WTC11 (cell line): ENCODE measurements at regions not wholly inside any gene's neighbourhood (a gene's known extent, or its start where the extent isn't known, plus 50 kb on each side); places are given as distances from the start of the nearest gene placed in this dataset.
"Not testable (repeated sequence)": the region's sequence is repeated elsewhere in the genome, so short reads cannot be mapped to it uniquely, and the experiment has no call there.

Experiments
- ATAC-seq: fragments of 200-7000 bp; cut with Tn5 transposase; 2 replicates; pipeline ENCODE4 v1.10.0; 2021; ENCODE audit warnings: mild to moderate bottlenecking, moderate library complexity
- CTCF ChIA-PET: fragments of 300-600 bp; sonication (Branson Sonifier 250); formaldehyde crosslinking; loops from one replicate; lab custom pipeline; 2021; ENCODE audit warnings: antibody characterized with exemption; lab: Charles Lee
- POLR2A ChIA-PET: fragments of 350-600 bp; sonication (Branson Sonifier 250); formaldehyde crosslinking; loops from one replicate; lab custom pipeline; 2021; ENCODE audit warnings: antibody characterized with exemption; lab: Charles Lee
- DNase-seq: peaks from one replicate; pipeline ENCODE4 v3.0.0; 2021; ENCODE audit warnings: low spot score
- H3K27ac Mint-ChIP-seq: 2 replicates; pipeline ENCODE4 v1.8.0; 2021; ENCODE audit warnings: mixed read lengths
- H3K27me3 Mint-ChIP-seq: 2 replicates; pipeline ENCODE4 v1.8.0; 2021; ENCODE audit warnings: low read depth, mild to moderate bottlenecking, moderate library complexity, mixed read lengths
- H3K36me3 Mint-ChIP-seq: 2 replicates; pipeline ENCODE4 v1.8.0; 2021; ENCODE audit warnings: mixed read lengths
- H3K4me1 Mint-ChIP-seq: 2 replicates; pipeline ENCODE4 v1.8.0; 2022; ENCODE audit warnings: mixed read lengths
- H3K4me3 Mint-ChIP-seq: 2 replicates; pipeline ENCODE4 v1.8.0; 2021; ENCODE audit warnings: mild to moderate bottlenecking, moderate library complexity, mixed read lengths
- H3K9me3 Mint-ChIP-seq: 2 replicates; pipeline ENCODE4 v1.8.0; 2021; ENCODE audit warnings: mixed read lengths
- CBFB ChIP-seq: sonication (generic); formaldehyde crosslinking; IDR thresholded peaks from 2 replicates; pipeline ENCODE4 v1.8.1; 2022; ENCODE audit warnings: mild to moderate bottlenecking, low read depth, missing genetic modification reagents
- NR1H2 ChIP-seq: sonication (generic); formaldehyde crosslinking; IDR thresholded peaks from 2 replicates; pipeline ENCODE4 v1.9.0; 2021; ENCODE audit warnings: mild to moderate bottlenecking, moderate library complexity, missing genetic modification reagents
- RORB ChIP-seq: fragments of 250-450 bp; sonication (Bioruptor Pico); IDR thresholded peaks from 2 replicates; pipeline ENCODE4 v1.9.0; 2021; ENCODE audit warnings: mild to moderate bottlenecking
- SP1 ChIP-seq: sonication (generic); formaldehyde crosslinking; conservative IDR thresholded peaks from 2 replicates; pipeline ENCODE4 v1.8.1; 2022; ENCODE audit warnings: missing genetic modification reagents
- TEAD4 ChIP-seq: sonication (generic); formaldehyde crosslinking; IDR thresholded peaks from 2 replicates; pipeline ENCODE4 v1.8.0; 2022; ENCODE audit warnings: mild to moderate bottlenecking, missing genetic modification reagents
- ZNF416 ChIP-seq: fragments of 250-450 bp; sonication (Bioruptor Pico); IDR thresholded peaks from 2 replicates; pipeline ENCODE4 v1.9.0; 2021; ENCODE audit warnings: mild to moderate bottlenecking, inconsistent platforms
- ZNF671 ChIP-seq: fragments of 250-450 bp; sonication (Bioruptor Pico); IDR thresholded peaks from 2 replicates; pipeline ENCODE4 v1.8.0; 2021; ENCODE audit warnings: mild to moderate bottlenecking
- TF ChIP-seq, protein P1 (sequence below): fragments of 250-450 bp; sonication (Bioruptor Pico); IDR thresholded peaks from 2 replicates; pipeline ENCODE4 v1.9.0; 2021; ENCODE audit warnings: mild to moderate bottlenecking, borderline replicate concordance
- TF ChIP-seq, protein P2 (sequence below): sonication (generic); formaldehyde crosslinking; IDR thresholded peaks from 2 replicates; pipeline ENCODE4 v1.8.1; 2023; ENCODE audit warnings: mild to moderate bottlenecking, missing genetic modification reagents
- TF ChIP-seq, protein P3 (sequence below): sonication (generic); formaldehyde crosslinking; IDR thresholded peaks from 2 replicates; pipeline ENCODE4 v1.8.1; 2023; ENCODE audit warnings: mild to moderate bottlenecking, moderate library complexity, missing genetic modification reagents
- TF ChIP-seq, protein P4 (sequence below): fragments of 250-450 bp; sonication (Bioruptor Pico); conservative IDR thresholded peaks from 2 replicates; pipeline ENCODE4 v1.9.0; 2021; ENCODE audit warnings: mild to moderate bottlenecking
- TF ChIP-seq, protein P5 (sequence below): sonication (generic); formaldehyde crosslinking; IDR thresholded peaks from 2 replicates; pipeline ENCODE4 v1.8.1; 2023; ENCODE audit warnings: mild to moderate bottlenecking, missing genetic modification reagents, moderate library complexity
- TF ChIP-seq, protein P6 (sequence below): sonication (generic); formaldehyde crosslinking; IDR thresholded peaks from 2 replicates; pipeline ENCODE4 v1.8.0; 2022; ENCODE audit warnings: mild to moderate bottlenecking, missing genetic modification reagents
- TF ChIP-seq, protein P7 (sequence below): sonication (generic); formaldehyde crosslinking; IDR thresholded peaks from 2 replicates; pipeline ENCODE4 v1.8.0; 2022; ENCODE audit warnings: mild to moderate bottlenecking, missing genetic modification reagents
- TF ChIP-seq, protein P8 (sequence below): sonication (generic); formaldehyde crosslinking; IDR thresholded peaks from 2 replicates; pipeline ENCODE4 v1.8.0; 2023; ENCODE audit warnings: mild to moderate bottlenecking, missing genetic modification reagents

DNA sequence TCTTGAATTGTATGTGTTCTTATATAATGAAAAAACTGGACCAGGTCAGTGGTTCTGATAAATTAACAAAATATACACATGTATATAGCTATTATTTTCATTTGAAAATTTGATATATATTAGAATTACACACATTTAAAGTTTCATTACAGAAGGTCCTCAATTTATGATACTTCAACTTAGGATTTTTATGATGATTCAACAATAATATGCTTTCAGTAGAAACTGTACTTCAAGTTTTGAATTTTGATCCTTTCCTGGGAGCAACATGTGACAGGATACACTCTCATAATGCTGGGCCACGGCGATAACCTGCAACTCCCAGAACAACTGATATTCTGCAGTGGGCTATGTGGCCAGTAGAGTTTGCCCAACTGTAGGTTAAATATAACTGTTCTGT is 344.7 kb downstream of the TAF11L14 start (continued):
- TF ChIP-seq, protein P1, sequence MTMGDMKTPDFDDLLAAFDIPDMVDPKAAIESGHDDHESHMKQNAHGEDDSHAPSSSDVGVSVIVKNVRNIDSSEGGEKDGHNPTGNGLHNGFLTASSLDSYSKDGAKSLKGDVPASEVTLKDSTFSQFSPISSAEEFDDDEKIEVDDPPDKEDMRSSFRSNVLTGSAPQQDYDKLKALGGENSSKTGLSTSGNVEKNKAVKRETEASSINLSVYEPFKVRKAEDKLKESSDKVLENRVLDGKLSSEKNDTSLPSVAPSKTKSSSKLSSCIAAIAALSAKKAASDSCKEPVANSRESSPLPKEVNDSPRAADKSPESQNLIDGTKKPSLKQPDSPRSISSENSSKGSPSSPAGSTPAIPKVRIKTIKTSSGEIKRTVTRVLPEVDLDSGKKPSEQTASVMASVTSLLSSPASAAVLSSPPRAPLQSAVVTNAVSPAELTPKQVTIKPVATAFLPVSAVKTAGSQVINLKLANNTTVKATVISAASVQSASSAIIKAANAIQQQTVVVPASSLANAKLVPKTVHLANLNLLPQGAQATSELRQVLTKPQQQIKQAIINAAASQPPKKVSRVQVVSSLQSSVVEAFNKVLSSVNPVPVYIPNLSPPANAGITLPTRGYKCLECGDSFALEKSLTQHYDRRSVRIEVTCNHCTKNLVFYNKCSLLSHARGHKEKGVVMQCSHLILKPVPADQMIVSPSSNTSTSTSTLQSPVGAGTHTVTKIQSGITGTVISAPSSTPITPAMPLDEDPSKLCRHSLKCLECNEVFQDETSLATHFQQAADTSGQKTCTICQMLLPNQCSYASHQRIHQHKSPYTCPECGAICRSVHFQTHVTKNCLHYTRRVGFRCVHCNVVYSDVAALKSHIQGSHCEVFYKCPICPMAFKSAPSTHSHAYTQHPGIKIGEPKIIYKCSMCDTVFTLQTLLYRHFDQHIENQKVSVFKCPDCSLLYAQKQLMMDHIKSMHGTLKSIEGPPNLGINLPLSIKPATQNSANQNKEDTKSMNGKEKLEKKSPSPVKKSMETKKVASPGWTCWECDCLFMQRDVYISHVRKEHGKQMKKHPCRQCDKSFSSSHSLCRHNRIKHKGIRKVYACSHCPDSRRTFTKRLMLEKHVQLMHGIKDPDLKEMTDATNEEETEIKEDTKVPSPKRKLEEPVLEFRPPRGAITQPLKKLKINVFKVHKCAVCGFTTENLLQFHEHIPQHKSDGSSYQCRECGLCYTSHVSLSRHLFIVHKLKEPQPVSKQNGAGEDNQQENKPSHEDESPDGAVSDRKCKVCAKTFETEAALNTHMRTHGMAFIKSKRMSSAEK, result no peak
- TF ChIP-seq SP1, result no peak
- TF ChIP-seq, protein P2, sequence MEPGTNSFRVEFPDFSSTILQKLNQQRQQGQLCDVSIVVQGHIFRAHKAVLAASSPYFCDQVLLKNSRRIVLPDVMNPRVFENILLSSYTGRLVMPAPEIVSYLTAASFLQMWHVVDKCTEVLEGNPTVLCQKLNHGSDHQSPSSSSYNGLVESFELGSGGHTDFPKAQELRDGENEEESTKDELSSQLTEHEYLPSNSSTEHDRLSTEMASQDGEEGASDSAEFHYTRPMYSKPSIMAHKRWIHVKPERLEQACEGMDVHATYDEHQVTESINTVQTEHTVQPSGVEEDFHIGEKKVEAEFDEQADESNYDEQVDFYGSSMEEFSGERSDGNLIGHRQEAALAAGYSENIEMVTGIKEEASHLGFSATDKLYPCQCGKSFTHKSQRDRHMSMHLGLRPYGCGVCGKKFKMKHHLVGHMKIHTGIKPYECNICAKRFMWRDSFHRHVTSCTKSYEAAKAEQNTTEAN (CRISPR knock-in tag), result no peak
- TF ChIP-seq, protein P3, sequence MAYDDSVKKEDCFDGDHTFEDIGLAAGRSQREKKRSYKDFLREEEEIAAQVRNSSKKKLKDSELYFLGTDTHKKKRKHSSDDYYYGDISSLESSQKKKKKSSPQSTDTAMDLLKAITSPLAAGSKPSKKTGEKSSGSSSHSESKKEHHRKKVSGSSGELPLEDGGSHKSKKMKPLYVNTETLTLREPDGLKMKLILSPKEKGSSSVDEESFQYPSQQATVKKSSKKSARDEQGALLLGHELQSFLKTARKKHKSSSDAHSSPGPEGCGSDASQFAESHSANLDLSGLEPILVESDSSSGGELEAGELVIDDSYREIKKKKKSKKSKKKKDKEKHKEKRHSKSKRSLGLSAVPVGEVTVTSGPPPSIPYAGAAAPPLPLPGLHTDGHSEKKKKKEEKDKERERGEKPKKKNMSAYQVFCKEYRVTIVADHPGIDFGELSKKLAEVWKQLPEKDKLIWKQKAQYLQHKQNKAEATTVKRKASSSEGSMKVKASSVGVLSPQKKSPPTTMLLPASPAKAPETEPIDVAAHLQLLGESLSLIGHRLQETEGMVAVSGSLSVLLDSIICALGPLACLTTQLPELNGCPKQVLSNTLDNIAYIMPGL (CRISPR knock-in tag), result no peak
- TF ChIP-seq ZNF416 (CRISPR knock-in tag), result no peak
- TF ChIP-seq CBFB (CRISPR knock-in tag), result no peak

DNA sequence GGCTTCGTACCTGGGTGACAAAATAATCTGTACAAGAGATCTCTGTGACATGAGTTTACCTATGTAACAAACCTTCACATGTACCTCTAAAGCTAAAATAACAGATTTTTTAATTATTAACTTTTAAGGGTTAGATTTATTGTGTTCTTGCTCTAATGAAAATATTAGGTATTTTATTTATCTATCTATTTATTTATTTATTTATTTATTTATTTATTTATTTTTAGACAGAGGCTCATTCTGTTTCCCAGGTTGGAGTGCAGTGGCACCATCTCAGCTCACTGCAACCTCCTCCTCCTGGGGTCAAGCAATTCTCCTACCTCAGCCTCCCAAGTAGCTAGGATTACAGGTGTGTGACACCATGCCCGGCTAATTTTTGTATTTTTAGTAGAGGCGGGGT is 348.4 kb downstream of the TAF11L14 start:
- H3K27ac Mint-ChIP-seq, ATAC-seq, POLR2A ChIA-PET, H3K36me3 Mint-ChIP-seq, CTCF ChIA-PET, DNase-seq, H3K27me3 Mint-ChIP-seq, H3K4me3 Mint-ChIP-seq, H3K9me3 Mint-ChIP-seq, H3K4me1 Mint-ChIP-seq: not testable (repeated sequence)

DNA sequence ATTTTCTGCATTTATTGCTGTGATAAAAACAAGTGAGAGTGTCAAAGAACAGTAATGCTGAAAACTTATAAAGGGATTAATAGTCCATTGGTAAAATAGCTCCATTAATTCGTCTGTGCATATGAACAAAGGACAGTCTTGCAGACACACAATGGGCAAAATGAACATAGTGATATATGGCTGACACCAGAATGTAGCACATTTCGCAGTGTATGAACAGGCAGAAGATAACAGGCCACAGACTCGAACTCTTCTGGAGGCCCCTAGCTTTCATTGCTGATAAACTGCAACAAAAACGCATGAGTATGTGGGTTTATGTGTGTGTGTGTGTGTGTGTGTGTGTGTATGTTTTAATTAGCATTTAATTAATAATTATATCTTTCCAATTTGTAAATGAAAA is 354.8 kb downstream of the TAF11L14 start:
- H3K9me3 Mint-ChIP-seq, result no peaks in the 10 kb centered on the region
- CTCF ChIA-PET, result no interaction called here
- no peaks in the 10 kb centered on the region for H3K27me3 Mint-ChIP-seq
- H3K27ac Mint-ChIP-seq, result no peak overlapping the region
- H3K4me1 Mint-ChIP-seq, result peaks cover 6% of the 10 kb centered on the region; the same call in 1 of the 2 replicates
- POLR2A ChIA-PET, result no interaction called here
- no peak for ATAC-seq
- H3K4me3 Mint-ChIP-seq, result no peak overlapping the region
- no peaks in the 10 kb centered on the region for H3K36me3 Mint-ChIP-seq
- no peak for DNase-seq
- TF ChIP-seq NR1H2 (CRISPR knock-in tag) (no peak), RORB (no peak), TEAD4 (no peak), ZNF671 (no peak)
- TF ChIP-seq, protein P4, sequence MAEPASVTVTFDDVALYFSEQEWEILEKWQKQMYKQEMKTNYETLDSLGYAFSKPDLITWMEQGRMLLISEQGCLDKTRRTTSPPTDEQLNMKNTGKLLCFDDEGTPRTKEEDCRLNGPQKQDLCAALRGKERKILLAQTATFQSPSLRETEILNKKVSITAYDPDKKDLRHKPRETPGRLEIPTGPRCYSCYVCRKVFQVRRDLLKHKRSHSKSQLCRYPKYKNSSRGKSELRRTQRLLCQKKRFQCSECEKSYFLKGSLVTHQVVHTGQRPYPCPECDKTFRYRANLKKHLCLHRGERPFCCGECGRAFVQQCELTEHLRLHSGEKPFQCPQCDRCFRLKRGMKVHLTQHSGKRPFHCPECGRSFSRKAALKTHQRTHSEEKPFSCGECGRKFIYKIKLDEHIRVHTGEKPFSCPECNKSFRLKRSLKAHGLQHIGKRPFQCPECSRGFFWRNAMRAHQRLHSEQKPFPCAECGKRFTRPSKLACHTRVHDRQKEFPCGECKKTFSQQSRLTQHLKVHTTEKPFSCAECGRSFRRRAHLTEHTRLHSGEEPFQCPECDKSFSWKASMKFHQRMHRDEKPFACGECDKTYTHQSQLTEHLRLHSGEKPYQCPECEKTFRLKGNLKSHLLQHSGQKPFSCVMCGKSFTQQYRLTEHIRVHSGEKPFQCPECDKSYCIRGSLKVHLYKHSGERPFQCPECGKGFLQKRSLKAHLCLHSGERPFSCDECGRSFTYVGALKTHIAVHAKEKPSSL (CRISPR knock-in tag), result no peak
- TF ChIP-seq, protein P3 (CRISPR knock-in tag), result no peak
- TF ChIP-seq, protein P5, sequence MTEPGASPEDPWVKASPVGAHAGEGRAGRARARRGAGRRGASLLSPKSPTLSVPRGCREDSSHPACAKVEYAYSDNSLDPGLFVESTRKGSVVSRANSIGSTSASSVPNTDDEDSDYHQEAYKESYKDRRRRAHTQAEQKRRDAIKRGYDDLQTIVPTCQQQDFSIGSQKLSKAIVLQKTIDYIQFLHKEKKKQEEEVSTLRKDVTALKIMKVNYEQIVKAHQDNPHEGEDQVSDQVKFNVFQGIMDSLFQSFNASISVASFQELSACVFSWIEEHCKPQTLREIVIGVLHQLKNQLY, result no peak
- TF ChIP-seq, protein P6, sequence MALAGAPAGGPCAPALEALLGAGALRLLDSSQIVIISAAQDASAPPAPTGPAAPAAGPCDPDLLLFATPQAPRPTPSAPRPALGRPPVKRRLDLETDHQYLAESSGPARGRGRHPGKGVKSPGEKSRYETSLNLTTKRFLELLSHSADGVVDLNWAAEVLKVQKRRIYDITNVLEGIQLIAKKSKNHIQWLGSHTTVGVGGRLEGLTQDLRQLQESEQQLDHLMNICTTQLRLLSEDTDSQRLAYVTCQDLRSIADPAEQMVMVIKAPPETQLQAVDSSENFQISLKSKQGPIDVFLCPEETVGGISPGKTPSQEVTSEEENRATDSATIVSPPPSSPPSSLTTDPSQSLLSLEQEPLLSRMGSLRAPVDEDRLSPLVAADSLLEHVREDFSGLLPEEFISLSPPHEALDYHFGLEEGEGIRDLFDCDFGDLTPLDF (CRISPR knock-in tag), result no peak
- TF ChIP-seq, protein P7, sequence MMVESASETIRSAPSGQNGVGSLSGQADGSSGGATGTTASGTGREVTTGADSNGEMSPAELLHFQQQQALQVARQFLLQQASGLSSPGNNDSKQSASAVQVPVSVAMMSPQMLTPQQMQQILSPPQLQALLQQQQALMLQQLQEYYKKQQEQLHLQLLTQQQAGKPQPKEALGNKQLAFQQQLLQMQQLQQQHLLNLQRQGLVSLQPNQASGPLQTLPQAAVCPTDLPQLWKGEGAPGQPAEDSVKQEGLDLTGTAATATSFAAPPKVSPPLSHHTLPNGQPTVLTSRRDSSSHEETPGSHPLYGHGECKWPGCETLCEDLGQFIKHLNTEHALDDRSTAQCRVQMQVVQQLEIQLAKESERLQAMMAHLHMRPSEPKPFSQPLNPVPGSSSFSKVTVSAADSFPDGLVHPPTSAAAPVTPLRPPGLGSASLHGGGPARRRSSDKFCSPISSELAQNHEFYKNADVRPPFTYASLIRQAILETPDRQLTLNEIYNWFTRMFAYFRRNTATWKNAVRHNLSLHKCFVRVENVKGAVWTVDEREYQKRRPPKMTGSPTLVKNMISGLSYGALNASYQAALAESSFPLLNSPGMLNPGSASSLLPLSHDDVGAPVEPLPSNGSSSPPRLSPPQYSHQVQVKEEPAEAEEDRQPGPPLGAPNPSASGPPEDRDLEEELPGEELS (CRISPR knock-in tag), result no peak
- TF ChIP-seq, protein P8, sequence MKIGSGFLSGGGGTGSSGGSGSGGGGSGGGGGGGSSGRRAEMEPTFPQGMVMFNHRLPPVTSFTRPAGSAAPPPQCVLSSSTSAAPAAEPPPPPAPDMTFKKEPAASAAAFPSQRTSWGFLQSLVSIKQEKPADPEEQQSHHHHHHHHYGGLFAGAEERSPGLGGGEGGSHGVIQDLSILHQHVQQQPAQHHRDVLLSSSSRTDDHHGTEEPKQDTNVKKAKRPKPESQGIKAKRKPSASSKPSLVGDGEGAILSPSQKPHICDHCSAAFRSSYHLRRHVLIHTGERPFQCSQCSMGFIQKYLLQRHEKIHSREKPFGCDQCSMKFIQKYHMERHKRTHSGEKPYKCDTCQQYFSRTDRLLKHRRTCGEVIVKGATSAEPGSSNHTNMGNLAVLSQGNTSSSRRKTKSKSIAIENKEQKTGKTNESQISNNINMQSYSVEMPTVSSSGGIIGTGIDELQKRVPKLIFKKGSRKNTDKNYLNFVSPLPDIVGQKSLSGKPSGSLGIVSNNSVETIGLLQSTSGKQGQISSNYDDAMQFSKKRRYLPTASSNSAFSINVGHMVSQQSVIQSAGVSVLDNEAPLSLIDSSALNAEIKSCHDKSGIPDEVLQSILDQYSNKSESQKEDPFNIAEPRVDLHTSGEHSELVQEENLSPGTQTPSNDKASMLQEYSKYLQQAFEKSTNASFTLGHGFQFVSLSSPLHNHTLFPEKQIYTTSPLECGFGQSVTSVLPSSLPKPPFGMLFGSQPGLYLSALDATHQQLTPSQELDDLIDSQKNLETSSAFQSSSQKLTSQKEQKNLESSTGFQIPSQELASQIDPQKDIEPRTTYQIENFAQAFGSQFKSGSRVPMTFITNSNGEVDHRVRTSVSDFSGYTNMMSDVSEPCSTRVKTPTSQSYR (CRISPR knock-in tag), result no peak
